ENCODE measurements at regions not wholly inside any gene's neighbourhood (a gene's known extent, or its start where the extent isn't known, plus 50 kb on each side); places are given as distances from the start of the nearest gene placed in this dataset.

- no peaks in the 10 kb centered on the region for H3K9me3 ChIP-seq (ENCODE audit: low read length)
- no peaks in the 10 kb centered on the region for H3K4me1 ChIP-seq (ENCODE audit: insufficient read depth, low read length)
- no peak overlapping the region for H3K9ac ChIP-seq (ENCODE audit: low read length)
- no peak overlapping the region for H3K4me3 ChIP-seq (ENCODE audit: low read depth in 1 of 2, low read length in 2 of 2)
- no peaks in the 10 kb centered on the region for H3K36me3 ChIP-seq (ENCODE audit: insufficient read depth, low read length)
- no peaks in the 10 kb centered on the region for H3K27me3 ChIP-seq (ENCODE audit: control insufficient read depth in 1 of 2, insufficient read depth in 2 of 2, low read length in 2 of 2)
- H3K27ac ChIP-seq (ENCODE audit: low read depth, low read length) = no peak overlapping the region
These were observed 586.9 kb upstream of the NR3C2 start for GRCh38 chr4:149029056-149029651.

- no peaks in the 10 kb centered on the region for H3K9me3 ChIP-seq (ENCODE audit: low read length)
- H3K4me3 ChIP-seq (ENCODE audit: low read depth in 1 of 2, low read length in 2 of 2) = no peak overlapping the region
- no peaks in the 10 kb centered on the region for H3K27me3 ChIP-seq (ENCODE audit: control insufficient read depth in 1 of 2, insufficient read depth in 2 of 2, low read length in 2 of 2)
- no peaks in the 10 kb centered on the region for H3K36me3 ChIP-seq (ENCODE audit: insufficient read depth, low read length)
- H3K4me1 ChIP-seq (ENCODE audit: insufficient read depth, low read length) = no peaks in the 10 kb centered on the region
- H3K27ac ChIP-seq (ENCODE audit: low read depth, low read length) = no peak overlapping the region
- no peak overlapping the region for H3K9ac ChIP-seq (ENCODE audit: low read length)
These were observed 584.5 kb upstream of the NR3C2 start for GRCh38 chr4:149026696-149027095.

GRCh38 chr4:149017002-149017734, 575.0 kb upstream of the NR3C2 start:
- Histone ChIP-seq H3K9me3 (ENCODE audit: low read length) (no peaks in the 10 kb centered on the region), H3K4me1 (ENCODE audit: insufficient read depth, low read length) (no peaks in the 10 kb centered on the region), H3K9ac (ENCODE audit: low read length) (no peak overlapping the region), H3K27ac (ENCODE audit: low read depth, low read length) (no peak overlapping the region), H3K36me3 (ENCODE audit: insufficient read depth, low read length) (no peaks in the 10 kb centered on the region), H3K27me3 (ENCODE audit: control insufficient read depth in 1 of 2, insufficient read depth in 2 of 2, low read length in 2 of 2) (no peaks in the 10 kb centered on the region), H3K4me3 (ENCODE audit: low read depth in 1 of 2, low read length in 2 of 2) (no peak overlapping the region)

- H3K9ac ChIP-seq (ENCODE audit: low read length) = no peak overlapping the region
- H3K4me1 ChIP-seq (ENCODE audit: insufficient read depth, low read length) = no peaks in the 10 kb centered on the region
- no peaks in the 10 kb centered on the region for H3K27me3 ChIP-seq (ENCODE audit: control insufficient read depth in 1 of 2, insufficient read depth in 2 of 2, low read length in 2 of 2)
- H3K36me3 ChIP-seq (ENCODE audit: insufficient read depth, low read length) = no peaks in the 10 kb centered on the region
- no peak overlapping the region for H3K4me3 ChIP-seq (ENCODE audit: low read depth in 1 of 2, low read length in 2 of 2)
- no peaks in the 10 kb centered on the region for H3K9me3 ChIP-seq (ENCODE audit: low read length)
- no peak overlapping the region for H3K27ac ChIP-seq (ENCODE audit: low read depth, low read length)
These were observed 567.0 kb upstream of the NR3C2 start for GRCh38 chr4:149009223-149009622.

- Histone ChIP-seq H3K36me3 (ENCODE audit: insufficient read depth, low read length) (no peaks in the 10 kb centered on the region), H3K27ac (ENCODE audit: low read depth, low read length) (no peak overlapping the region), H3K4me3 (ENCODE audit: low read depth in 1 of 2, low read length in 2 of 2) (no peak overlapping the region), H3K4me1 (ENCODE audit: insufficient read depth, low read length) (peaks cover 2% of the 10 kb centered on the region), H3K9ac (ENCODE audit: low read length) (no peak overlapping the region), H3K9me3 (ENCODE audit: low read length) (no peaks in the 10 kb centered on the region), H3K27me3 (ENCODE audit: control insufficient read depth in 1 of 2, insufficient read depth in 2 of 2, low read length in 2 of 2) (no peaks in the 10 kb centered on the region)
These were observed 566.3 kb upstream of the NR3C2 start for GRCh38 chr4:149008415-149009025.

GRCh38 chr4:149005191-149005590, 563.0 kb upstream of the NR3C2 start:
- Histone ChIP-seq H3K9me3 (ENCODE audit: low read length) (no peaks in the 10 kb centered on the region), H3K36me3 (ENCODE audit: insufficient read depth, low read length) (no peaks in the 10 kb centered on the region), H3K4me1 (ENCODE audit: insufficient read depth, low read length) (peaks cover 4% of the 10 kb centered on the region), H3K27me3 (ENCODE audit: control insufficient read depth in 1 of 2, insufficient read depth in 2 of 2, low read length in 2 of 2) (no peaks in the 10 kb centered on the region), H3K27ac (ENCODE audit: low read depth, low read length) (no peak overlapping the region), H3K9ac (ENCODE audit: low read length) (no peak overlapping the region), H3K4me3 (ENCODE audit: low read depth in 1 of 2, low read length in 2 of 2) (no peak overlapping the region)

GRCh38 chr4:148999924-149000323, 557.7 kb upstream of the NR3C2 start:
- peaks cover 4% of the 10 kb centered on the region for H3K4me1 ChIP-seq (ENCODE audit: insufficient read depth, low read length)
- H3K27me3 ChIP-seq (ENCODE audit: control insufficient read depth in 1 of 2, insufficient read depth in 2 of 2, low read length in 2 of 2) = no peaks in the 10 kb centered on the region
- H3K4me3 ChIP-seq (ENCODE audit: low read depth in 1 of 2, low read length in 2 of 2) = no peak overlapping the region
- no peak overlapping the region for H3K9ac ChIP-seq (ENCODE audit: low read length)
- no peaks in the 10 kb centered on the region for H3K36me3 ChIP-seq (ENCODE audit: insufficient read depth, low read length)
- H3K27ac ChIP-seq (ENCODE audit: low read depth, low read length) = no peak overlapping the region
- no peaks in the 10 kb centered on the region for H3K9me3 ChIP-seq (ENCODE audit: low read length)

GRCh38 chr4:148998719-148999118, 556.5 kb upstream of the NR3C2 start:
- H3K4me1 ChIP-seq (ENCODE audit: insufficient read depth, low read length) = peaks cover 3% of the 10 kb centered on the region
- no peak overlapping the region for H3K9ac ChIP-seq (ENCODE audit: low read length)
- no peaks in the 10 kb centered on the region for H3K27me3 ChIP-seq (ENCODE audit: control insufficient read depth in 1 of 2, insufficient read depth in 2 of 2, low read length in 2 of 2)
- no peaks in the 10 kb centered on the region for H3K9me3 ChIP-seq (ENCODE audit: low read length)
- no peaks in the 10 kb centered on the region for H3K36me3 ChIP-seq (ENCODE audit: insufficient read depth, low read length)
- no peak overlapping the region for H3K27ac ChIP-seq (ENCODE audit: low read depth, low read length)
- no peak overlapping the region for H3K4me3 ChIP-seq (ENCODE audit: low read depth in 1 of 2, low read length in 2 of 2)

- Histone ChIP-seq H3K27ac (ENCODE audit: low read depth, low read length) (no peak overlapping the region), H3K36me3 (ENCODE audit: insufficient read depth, low read length) (no peaks in the 10 kb centered on the region)
These were observed 544.7 kb upstream of the NR3C2 start for GRCh38 chr4:148986951-148987350.

GRCh38 chr4:148984951-148985350, 542.7 kb upstream of the NR3C2 start:
- Histone ChIP-seq H3K27ac (ENCODE audit: low read depth, low read length) (no peak overlapping the region), H3K4me1 (ENCODE audit: insufficient read depth, low read length) (peaks cover 17% of the 10 kb centered on the region), H3K9ac (ENCODE audit: low read length) (no peak overlapping the region), H3K4me3 (ENCODE audit: low read depth in 1 of 2, low read length in 2 of 2) (no peak overlapping the region), H3K9me3 (ENCODE audit: low read length) (no peaks in the 10 kb centered on the region), H3K36me3 (ENCODE audit: insufficient read depth, low read length) (no peaks in the 10 kb centered on the region), H3K27me3 (ENCODE audit: control insufficient read depth in 1 of 2, insufficient read depth in 2 of 2, low read length in 2 of 2) (no peaks in the 10 kb centered on the region)

More at GRCh38 chr4:148986951-148987350, 544.7 kb upstream of the NR3C2 start:
- H3K9me3 ChIP-seq (ENCODE audit: low read length) = no peaks in the 10 kb centered on the region
- no peak overlapping the region for H3K9ac ChIP-seq (ENCODE audit: low read length)
- no peaks in the 10 kb centered on the region for H3K4me1 ChIP-seq (ENCODE audit: insufficient read depth, low read length)
- no peaks in the 10 kb centered on the region for H3K27me3 ChIP-seq (ENCODE audit: control insufficient read depth in 1 of 2, insufficient read depth in 2 of 2, low read length in 2 of 2)
- H3K4me3 ChIP-seq (ENCODE audit: low read depth in 1 of 2, low read length in 2 of 2) = no peak overlapping the region

GRCh38 chr4:148982200-148982599, 540.0 kb upstream of the NR3C2 start:
- Histone ChIP-seq H3K9me3 (ENCODE audit: low read length) (no peaks in the 10 kb centered on the region), H3K9ac (ENCODE audit: low read length) (no peak overlapping the region), H3K36me3 (ENCODE audit: insufficient read depth, low read length) (no peaks in the 10 kb centered on the region), H3K27ac (ENCODE audit: low read depth, low read length) (no peak overlapping the region), H3K4me1 (ENCODE audit: insufficient read depth, low read length) (peaks cover 30% of the 10 kb centered on the region), H3K27me3 (ENCODE audit: control insufficient read depth in 1 of 2, insufficient read depth in 2 of 2, low read length in 2 of 2) (no peaks in the 10 kb centered on the region), H3K4me3 (ENCODE audit: low read depth in 1 of 2, low read length in 2 of 2) (no peak overlapping the region)

All from muscle layer of colon (tissue), 2 donors.